Muscle of leg (tissue), 3 donors: ENCODE measurements at regions not wholly inside any gene's neighbourhood (a gene's known extent, or its start where the extent isn't known, plus 50 kb on each side); places are given as distances from the start of the nearest gene placed in this dataset.

Experiments used
- DNase-seq: peaks from one replicate; pipeline ENCODE4 v3.0.0; 2013
- H3K27ac ChIP-seq: one replicate; pipeline ENCODE4 v1.5.1; 2013; ENCODE audit warnings: mild to moderate bottlenecking, low read length, control low read depth
- H3K27me3 ChIP-seq: one replicate; pipeline ENCODE4 v1.6.1; 2013; ENCODE audit warnings: low read length; ENCODE audit not compliant: control insufficient read depth, insufficient read depth
- H3K36me3 ChIP-seq: one replicate; pipeline ENCODE4 v1.6.1; 2013; ENCODE audit warnings: low read length; ENCODE audit not compliant: control insufficient read depth, insufficient read depth
- H3K4me1 ChIP-seq: one replicate; pipeline ENCODE4 v1.6.1; 2013; ENCODE audit warnings: low read length; ENCODE audit not compliant: control insufficient read depth, insufficient read depth
- H3K4me3 ChIP-seq: one replicate; pipeline ENCODE4 v1.5.1; 2013; ENCODE audit warnings: low read length, control low read depth
- H3K9me3 ChIP-seq: replicated peaks from 2 replicates; pipeline ENCODE4 v1.6.1; 2013; ENCODE audit warnings: low read depth, low read length; ENCODE audit not compliant: control insufficient read depth
- WGBS: methylation state at CpG from one replicate; pipeline ENCODE4 v1.1.5; 2013; ENCODE audit warnings: missing lambda C conversion rate; ENCODE audit not compliant: insufficient coverage; 5-methylcytosine and 5-hydroxymethylcytosine counted together

- Histone ChIP-seq H3K9me3 (no peaks in the 10 kb centered on the region), H3K4me3 (no peak overlapping the region), H3K4me1 (no peaks in the 10 kb centered on the region), H3K27ac (no peak overlapping the region), H3K27me3 (no peaks in the 10 kb centered on the region), H3K36me3 (no peaks in the 10 kb centered on the region)
- no peak for DNase-seq
- WGBS: no CpG with 5 or more reads among the region's 4 CpGs
Observed at GRCh38 chr2:212737392-212738172, 199.0 kb upstream of the ERBB4 start.

DNA sequence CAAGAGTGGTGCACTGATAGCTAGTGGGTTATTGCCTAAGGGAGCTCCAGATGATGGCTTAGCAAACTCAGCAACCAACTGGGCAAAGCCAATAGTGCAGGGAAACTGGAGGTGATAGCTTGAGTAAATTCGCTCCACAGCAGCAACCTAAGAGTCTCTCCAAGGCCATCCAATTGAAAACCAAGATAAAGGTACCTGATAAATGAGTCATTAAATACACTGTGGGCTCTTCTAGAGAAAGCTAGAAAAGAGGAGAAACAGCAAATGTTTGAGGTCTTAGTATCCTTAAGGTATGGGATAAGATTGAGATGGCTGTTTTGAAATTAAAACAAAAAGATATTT, 197.8 kb upstream of the ERBB4 start:
- Histone ChIP-seq H3K9me3 (no peaks in the 10 kb centered on the region), H3K4me1 (no peaks in the 10 kb centered on the region), H3K4me3 (no peak overlapping the region), H3K27me3 (no peaks in the 10 kb centered on the region), H3K36me3 (no peaks in the 10 kb centered on the region), H3K27ac (no peak overlapping the region)
- no peak for DNase-seq
- WGBS: no CpG with 5 or more reads among the region's 1 CpG

DNA sequence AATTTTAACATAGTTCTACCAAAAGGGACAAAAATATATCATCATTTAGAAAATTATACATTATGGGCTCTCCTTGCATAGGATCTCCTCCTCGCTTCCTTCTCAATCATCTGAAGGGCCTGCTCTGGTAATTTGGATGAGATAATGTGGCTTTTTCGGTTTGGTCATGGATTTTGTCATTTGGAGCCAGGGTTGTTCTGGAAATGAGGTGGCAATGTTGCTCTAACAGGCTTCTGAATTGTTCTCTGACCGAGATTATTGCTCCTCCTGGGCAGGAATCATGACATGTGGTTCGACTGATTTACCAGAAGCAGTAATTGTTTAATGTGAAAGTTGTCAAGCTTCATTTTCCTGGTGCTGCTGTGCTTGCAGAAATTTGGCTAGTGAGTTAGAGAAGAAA, 194.7 kb upstream of the ERBB4 start:
- no peak for DNase-seq
- 78% methylated on average over 3 of the region's 4 CpGs for WGBS
- no peak overlapping the region for H3K4me3 ChIP-seq
- no peaks in the 10 kb centered on the region for H3K36me3 ChIP-seq
- H3K9me3 ChIP-seq: no peaks in the 10 kb centered on the region
- no peaks in the 10 kb centered on the region for H3K4me1 ChIP-seq
- H3K27me3 ChIP-seq: no peaks in the 10 kb centered on the region
- no peak overlapping the region for H3K27ac ChIP-seq

DNA sequence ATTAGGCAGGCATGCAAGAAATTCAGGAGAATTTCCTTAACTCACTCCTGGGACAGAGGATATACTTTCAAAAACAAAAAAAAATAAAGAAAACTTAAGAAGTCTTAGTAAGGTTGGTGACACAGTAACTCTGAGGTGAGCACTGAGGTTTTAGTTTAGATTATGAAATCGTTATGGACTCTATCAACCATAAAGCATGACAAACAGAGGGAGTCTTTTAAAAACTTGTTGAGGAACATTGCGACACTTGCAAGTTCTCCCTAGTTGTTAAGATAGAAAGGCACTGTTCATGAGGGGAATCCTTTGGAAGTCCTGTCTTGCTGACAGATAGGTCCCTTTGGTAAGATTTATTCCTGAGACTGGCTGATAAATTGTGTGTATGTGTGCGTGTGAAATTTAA, 194.3 kb upstream of the ERBB4 start:
- H3K9me3 ChIP-seq: no peaks in the 10 kb centered on the region
- no peak overlapping the region for H3K27ac ChIP-seq
- WGBS: 100% methylated on average over 1 of the region's 3 CpGs
- H3K36me3 ChIP-seq: no peaks in the 10 kb centered on the region
- no peak for DNase-seq
- H3K27me3 ChIP-seq: no peaks in the 10 kb centered on the region
- no peaks in the 10 kb centered on the region for H3K4me1 ChIP-seq
- H3K4me3 ChIP-seq: no peak overlapping the region

DNA sequence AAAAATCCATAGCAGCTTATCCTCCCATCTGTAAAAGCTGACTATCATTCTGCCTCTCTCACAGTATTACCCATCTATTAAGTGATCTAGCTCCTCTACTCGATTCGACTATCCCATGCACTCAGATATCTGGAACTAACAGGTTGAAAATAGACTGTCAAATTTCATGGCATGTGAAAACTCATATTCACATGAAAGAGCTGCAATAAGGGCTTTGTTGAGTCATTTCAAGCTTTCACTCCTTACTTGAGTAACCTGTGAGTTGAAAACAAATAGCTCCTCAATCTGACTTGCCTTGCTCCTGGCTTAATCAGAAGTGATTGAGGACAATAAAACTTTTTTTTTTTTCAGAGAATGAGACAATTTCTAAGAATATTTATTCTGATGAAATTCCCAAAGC, 192.4 kb upstream of the ERBB4 start:
- WGBS: no CpG with 5 or more reads among the region's 2 CpGs
- Histone ChIP-seq H3K9me3 (no peaks in the 10 kb centered on the region), H3K4me1 (no peaks in the 10 kb centered on the region), H3K27me3 (no peaks in the 10 kb centered on the region), H3K4me3 (no peak overlapping the region), H3K27ac (no peak overlapping the region), H3K36me3 (no peaks in the 10 kb centered on the region)
- no peak for DNase-seq

DNA sequence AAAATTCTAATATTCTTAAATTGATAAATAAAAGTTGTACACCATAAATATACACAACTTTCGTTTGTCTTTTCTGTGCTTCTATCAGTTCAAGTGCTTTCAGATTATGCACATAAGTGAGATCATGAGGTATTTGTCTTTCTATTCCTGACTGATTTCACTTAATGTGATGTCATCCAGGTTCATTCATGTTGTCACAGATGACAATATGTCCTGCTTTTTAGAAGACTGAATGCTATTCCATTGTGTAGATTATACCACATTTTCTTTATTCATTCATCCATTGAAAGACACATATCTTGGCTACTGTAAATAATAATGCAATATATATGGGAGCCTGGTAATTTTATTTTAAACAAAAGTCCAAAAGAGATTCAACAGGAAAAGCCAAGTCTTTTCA, 190.1 kb upstream of the ERBB4 start:
- no peaks in the 10 kb centered on the region for H3K4me1 ChIP-seq
- no peak overlapping the region for H3K27ac ChIP-seq
- no CpG with 5 or more reads among the region's 1 CpG for WGBS
- DNase-seq: no peak
- H3K4me3 ChIP-seq: no peak overlapping the region
- no peaks in the 10 kb centered on the region for H3K27me3 ChIP-seq
- H3K9me3 ChIP-seq: no peaks in the 10 kb centered on the region
- H3K36me3 ChIP-seq: no peaks in the 10 kb centered on the region

DNA sequence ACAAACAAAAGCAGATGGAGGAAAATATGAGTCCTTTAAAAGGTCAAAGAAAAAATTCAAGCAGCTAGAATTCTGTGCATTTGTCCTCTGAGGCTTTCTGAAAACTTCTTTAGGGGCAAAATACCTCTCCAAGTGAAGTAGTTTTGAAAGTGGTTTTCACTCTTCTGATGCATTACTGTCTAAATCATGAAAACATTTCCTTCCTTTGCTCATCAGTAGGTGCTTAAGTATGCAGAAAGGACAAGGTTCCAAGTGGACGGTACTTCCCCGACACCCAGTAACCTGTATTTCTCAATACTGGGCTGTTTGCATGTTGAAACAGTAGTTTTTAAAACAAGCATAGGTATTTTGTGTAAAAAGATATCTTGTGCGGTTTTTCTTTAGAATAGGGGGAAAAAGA, 189.1 kb upstream of the ERBB4 start:
- no peak overlapping the region for H3K4me3 ChIP-seq
- H3K27me3 ChIP-seq: no peaks in the 10 kb centered on the region
- H3K4me1 ChIP-seq: no peaks in the 10 kb centered on the region
- H3K27ac ChIP-seq: no peak overlapping the region
- DNase-seq: no peak
- no peaks in the 10 kb centered on the region for H3K9me3 ChIP-seq
- no peaks in the 10 kb centered on the region for H3K36me3 ChIP-seq
- WGBS: no CpG with 5 or more reads among the region's 3 CpGs

DNA sequence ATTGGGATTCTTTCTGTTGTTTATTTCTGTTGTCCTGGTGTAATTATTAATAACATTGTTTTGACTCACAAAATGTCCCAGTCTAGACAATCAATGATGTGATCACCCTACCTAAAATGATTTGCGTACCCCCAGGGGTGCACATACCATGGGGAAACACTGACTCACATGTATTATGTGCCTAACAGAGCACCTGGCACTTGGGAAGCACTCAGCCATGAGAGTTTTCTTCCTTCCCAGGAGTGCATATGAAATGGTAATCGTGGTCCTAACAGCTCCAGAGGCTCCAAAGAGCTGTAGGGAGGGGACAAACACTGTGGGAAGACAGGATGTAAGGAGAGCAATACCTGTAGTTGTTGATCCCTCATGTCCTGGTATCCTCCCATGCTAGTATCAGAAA, 187.8 kb upstream of the ERBB4 start:
- DNase-seq: no peak
- Histone ChIP-seq H3K27me3 (no peaks in the 10 kb centered on the region), H3K36me3 (no peaks in the 10 kb centered on the region), H3K4me1 (no peaks in the 10 kb centered on the region), H3K4me3 (no peak overlapping the region), H3K27ac (no peak overlapping the region), H3K9me3 (no peaks in the 10 kb centered on the region)
- WGBS: 60% methylated on average over 1 of the region's 2 CpGs

DNA sequence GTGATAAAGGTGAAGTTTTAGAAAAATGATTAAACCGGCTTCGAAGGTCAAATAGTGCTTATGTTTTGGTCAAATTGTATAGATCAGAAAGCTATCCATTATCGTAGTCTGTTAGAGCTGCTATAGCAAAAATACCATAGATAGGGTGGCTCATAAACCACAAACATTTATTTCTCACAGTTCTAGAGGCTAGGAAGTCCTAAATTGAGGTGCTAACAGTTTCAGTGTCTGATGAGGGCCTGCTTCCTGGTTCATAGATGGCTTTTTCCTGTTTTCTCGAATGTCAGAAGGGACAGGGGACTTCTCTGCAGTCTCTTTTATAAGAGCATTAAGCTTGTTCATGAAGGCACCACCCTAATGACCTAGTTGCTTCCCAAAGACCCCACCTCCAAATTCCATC, 186.6 kb upstream of the ERBB4 start:
- peaks cover 2% of the 10 kb centered on the region for H3K9me3 ChIP-seq
- no peaks in the 10 kb centered on the region for H3K4me1 ChIP-seq
- no peak overlapping the region for H3K4me3 ChIP-seq
- H3K36me3 ChIP-seq: no peaks in the 10 kb centered on the region
- WGBS: 92% methylated on average over 2 of the region's 4 CpGs
- no peak overlapping the region for H3K27ac ChIP-seq
- H3K27me3 ChIP-seq: no peaks in the 10 kb centered on the region
- DNase-seq: no peak

DNA sequence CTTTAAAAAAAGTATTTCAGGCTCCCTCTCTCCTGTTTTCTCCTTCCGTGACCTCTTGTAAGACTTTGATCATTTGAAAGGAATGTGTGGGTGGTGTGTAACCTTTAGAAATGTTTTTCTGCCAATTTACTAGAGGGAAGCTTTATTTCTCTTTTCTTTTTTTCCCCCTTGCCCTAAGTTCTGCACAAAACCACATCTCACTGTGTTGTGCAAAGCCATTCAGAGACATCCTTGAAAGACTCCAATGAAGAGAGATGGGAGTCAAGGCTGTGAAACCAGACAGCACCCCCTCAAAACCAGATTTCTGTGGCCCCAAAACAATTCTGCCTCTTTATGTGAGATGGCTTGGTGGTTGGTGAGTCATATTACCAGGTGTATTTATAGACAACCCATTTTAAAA, 184.6 kb upstream of the ERBB4 start:
- no peak for DNase-seq
- H3K4me3 ChIP-seq: no peak overlapping the region
- H3K36me3 ChIP-seq: no peaks in the 10 kb centered on the region
- H3K27me3 ChIP-seq: no peaks in the 10 kb centered on the region
- no CpG with 5 or more reads among the region's 1 CpG for WGBS
- peaks cover 2% of the 10 kb centered on the region for H3K9me3 ChIP-seq
- H3K4me1 ChIP-seq: no peaks in the 10 kb centered on the region
- H3K27ac ChIP-seq: no peak overlapping the region

GRCh38 chr2:212722046-212722445, 183.4 kb upstream of the ERBB4 start:
- no peaks in the 10 kb centered on the region for H3K27me3 ChIP-seq
- no peaks in the 10 kb centered on the region for H3K4me1 ChIP-seq
- H3K4me3 ChIP-seq: no peak overlapping the region
- H3K36me3 ChIP-seq: no peaks in the 10 kb centered on the region
- H3K9me3 ChIP-seq: peaks cover 2% of the 10 kb centered on the region
- DNase-seq: no peak
- no CpG with 5 or more reads among the region's 1 CpG for WGBS
- no peak overlapping the region for H3K27ac ChIP-seq
